NCI-H345 (cell line): ENCODE measurements at regions not wholly inside any gene's neighbourhood (a gene's known extent, or its start where the extent isn't known, plus 50 kb on each side); places are given as distances from the start of the nearest gene placed in this dataset.

Experiments used
- DNase-seq: peaks from one replicate; lab custom pipeline; 2025; lab: John Stamatoyannopoulos, UW

- no peak for DNase-seq
These were observed 2115.5 kb upstream of the CELF4 start for GRCh38 chr18:39681061-39681460.

GRCh38 chr18:39675906-39676305, 2110.3 kb upstream of the CELF4 start:
- DNase-seq: no peak

- no peak for DNase-seq
These were observed 2109.8 kb upstream of the CELF4 start for GRCh38 chr18:39675368-39675767.

- no peak for DNase-seq
These were observed 2106.6 kb upstream of the CELF4 start for GRCh38 chr18:39672171-39672570.

GRCh38 chr18:39667905-39668304, 2102.3 kb upstream of the CELF4 start:
- no peak for DNase-seq

GRCh38 chr18:39666541-39666940, 2100.9 kb upstream of the CELF4 start:
- DNase-seq: no peak

- no peak for DNase-seq
These were observed 2096.3 kb upstream of the CELF4 start for GRCh38 chr18:39661856-39662366.

- no peak for DNase-seq
These were observed 2094.5 kb upstream of the CELF4 start for GRCh38 chr18:39660141-39660540.

- DNase-seq: no peak
These were observed 2089.7 kb upstream of the CELF4 start for GRCh38 chr18:39655341-39655740.

- DNase-seq: no peak
These were observed 2087.6 kb upstream of the CELF4 start for GRCh38 chr18:39653221-39653620.

GRCh38 chr18:39648616-39649015, 2083.0 kb upstream of the CELF4 start:
- no peak for DNase-seq

GRCh38 chr18:39647627-39648534, 2082.3 kb upstream of the CELF4 start:
- DNase-seq: peak; percentile 63

GRCh38 chr18:39638224-39638623, 2072.6 kb upstream of the CELF4 start:
- DNase-seq: no peak

GRCh38 chr18:39636931-39637330, 2071.3 kb upstream of the CELF4 start:
- no peak for DNase-seq

GRCh38 chr18:39635966-39636365, 2070.4 kb upstream of the CELF4 start:
- no peak for DNase-seq

- DNase-seq: no peak
These were observed 2069.6 kb upstream of the CELF4 start for GRCh38 chr18:39635192-39635591.

GRCh38 chr18:39627936-39628335, 2062.3 kb upstream of the CELF4 start:
- DNase-seq: no peak

- DNase-seq: no peak
These were observed 2059.4 kb upstream of the CELF4 start for GRCh38 chr18:39624961-39625360.

GRCh38 chr18:39622431-39622830, 2056.8 kb upstream of the CELF4 start:
- no peak for DNase-seq

GRCh38 chr18:39620551-39621168, 2055.1 kb upstream of the CELF4 start:
- no peak for DNase-seq

- no peak for DNase-seq
These were observed 2052.8 kb upstream of the CELF4 start for GRCh38 chr18:39618265-39619003.

- DNase-seq: no peak
These were observed 2045.9 kb upstream of the CELF4 start for GRCh38 chr18:39611381-39612100.
